ENCODE measurements at regions not wholly inside any gene's neighbourhood (a gene's known extent, or its start where the extent isn't known, plus 50 kb on each side); places are given as distances from the start of the nearest gene placed in this dataset.

DNA sequence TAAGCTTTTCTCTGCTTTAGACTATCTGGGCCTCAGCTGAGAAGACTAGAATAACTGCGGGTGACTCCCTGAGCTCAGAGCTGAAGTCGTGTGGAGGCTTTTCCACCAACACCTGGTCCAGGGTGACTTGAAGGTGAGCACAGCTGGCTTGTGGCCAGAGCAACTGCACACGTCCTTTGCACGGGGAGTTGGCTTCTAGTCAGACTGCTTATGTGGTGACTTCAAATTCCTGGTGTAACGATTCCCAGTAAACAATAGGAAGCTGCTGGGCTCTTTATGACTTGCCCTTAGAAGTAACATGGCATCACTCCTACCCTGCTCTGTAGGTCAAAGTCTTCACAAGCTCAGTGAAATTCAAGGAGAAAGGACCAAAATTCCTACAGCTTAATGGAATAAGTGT is 800.6 kb upstream of the CDH6 start:
- Mint-ChIP-seq H3K9me3 (peaks cover 19% of the 10 kb centered on the region), H3K4me1 (ENCODE audit: low read depth) (no peaks in the 10 kb centered on the region), H3K27me3 (no peaks in the 10 kb centered on the region), H3K36me3 (ENCODE audit: low read depth) (no peaks in the 10 kb centered on the region), H3K27ac (no peak overlapping the region), H3K4me3 (no peak overlapping the region)
- DNase-seq (no peak), ATAC-seq (ENCODE audit: poor library complexity) (no peak)
- TF ChIP-seq, protein P1, sequence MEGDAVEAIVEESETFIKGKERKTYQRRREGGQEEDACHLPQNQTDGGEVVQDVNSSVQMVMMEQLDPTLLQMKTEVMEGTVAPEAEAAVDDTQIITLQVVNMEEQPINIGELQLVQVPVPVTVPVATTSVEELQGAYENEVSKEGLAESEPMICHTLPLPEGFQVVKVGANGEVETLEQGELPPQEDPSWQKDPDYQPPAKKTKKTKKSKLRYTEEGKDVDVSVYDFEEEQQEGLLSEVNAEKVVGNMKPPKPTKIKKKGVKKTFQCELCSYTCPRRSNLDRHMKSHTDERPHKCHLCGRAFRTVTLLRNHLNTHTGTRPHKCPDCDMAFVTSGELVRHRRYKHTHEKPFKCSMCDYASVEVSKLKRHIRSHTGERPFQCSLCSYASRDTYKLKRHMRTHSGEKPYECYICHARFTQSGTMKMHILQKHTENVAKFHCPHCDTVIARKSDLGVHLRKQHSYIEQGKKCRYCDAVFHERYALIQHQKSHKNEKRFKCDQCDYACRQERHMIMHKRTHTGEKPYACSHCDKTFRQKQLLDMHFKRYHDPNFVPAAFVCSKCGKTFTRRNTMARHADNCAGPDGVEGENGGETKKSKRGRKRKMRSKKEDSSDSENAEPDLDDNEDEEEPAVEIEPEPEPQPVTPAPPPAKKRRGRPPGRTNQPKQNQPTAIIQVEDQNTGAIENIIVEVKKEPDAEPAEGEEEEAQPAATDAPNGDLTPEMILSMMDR (IDR thresholded peaks at IDR 0.05) = no peak
- POLR2A ChIA-PET = no interaction called here
- intact Hi-C loops (cut with DNase I, micrococcal nuclease) = no loop called here
- no peaks in the 10 kb centered on the region for H3K27me3 ChIP-seq (ENCODE audit: control insufficient read depth in 1 of 2, insufficient read depth in 2 of 2, low read length in 2 of 2)
- CTCF ChIA-PET = no interaction called here
- H3K4me1 ChIP-seq (ENCODE audit: insufficient read depth, low read length) = no peaks in the 10 kb centered on the region
- no peak overlapping the region for H3K4me3 ChIP-seq (ENCODE audit: low read length)
- H3K27ac ChIP-seq (ENCODE audit: low read depth in 1 of 2, low read length in 2 of 2) = no peak overlapping the region
- peaks cover 0 to 10% of the 10 kb centered on the region in 2 experiments for H3K9me3 ChIP-seq (ENCODE audit: control insufficient read depth in 1 of 2, insufficient read depth in 1 of 2, low read length in 2 of 2)
- H3K36me3 ChIP-seq (ENCODE audit: insufficient read depth, low read length) = no peaks in the 10 kb centered on the region

DNA sequence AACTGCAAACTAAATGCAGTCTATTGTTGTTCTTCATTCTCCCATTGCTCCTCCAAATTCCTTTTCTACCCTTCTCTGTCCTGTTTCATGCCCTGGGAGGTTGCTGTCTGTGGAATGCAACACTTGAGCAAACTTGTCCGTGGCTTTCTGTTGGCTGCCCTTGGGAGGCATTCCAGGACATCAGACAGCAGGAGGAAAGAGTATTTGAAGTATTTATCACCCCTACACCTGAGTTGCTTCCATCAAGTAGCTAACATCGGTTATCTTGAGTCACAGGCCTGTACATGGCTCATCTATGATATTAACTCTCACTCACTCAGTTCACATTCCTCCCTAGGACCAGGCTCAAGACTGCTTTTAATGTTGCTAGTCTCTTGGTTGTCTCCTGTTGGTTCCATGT is 803.4 kb upstream of the CDH6 start:
- DNase-seq = no peak
- Mint-ChIP-seq H3K27me3 (no peaks in the 10 kb centered on the region), H3K4me1 (ENCODE audit: low read depth) (no peaks in the 10 kb centered on the region), H3K36me3 (ENCODE audit: low read depth) (no peaks in the 10 kb centered on the region), H3K4me3 (no peak overlapping the region), H3K9me3 (peaks cover 19% of the 10 kb centered on the region), H3K27ac (no peak overlapping the region)
- Histone ChIP-seq H3K27me3 (ENCODE audit: control insufficient read depth in 1 of 2, insufficient read depth in 2 of 2, low read length in 2 of 2) (no peaks in the 10 kb centered on the region), H3K4me1 (ENCODE audit: insufficient read depth, low read length) (no peaks in the 10 kb centered on the region), H3K4me3 (ENCODE audit: low read length) (no peak overlapping the region), H3K9me3 (ENCODE audit: control insufficient read depth in 1 of 2, insufficient read depth in 1 of 2, low read length in 2 of 2) (peaks cover 0 to 10% of the 10 kb centered on the region in 2 experiments), H3K27ac (ENCODE audit: low read depth in 1 of 2, low read length in 2 of 2) (no peak overlapping the region), H3K36me3 (ENCODE audit: insufficient read depth, low read length) (no peaks in the 10 kb centered on the region)
- ChIA-PET POLR2A (no interaction called here), CTCF (no interaction called here)
- intact Hi-C loops (cut with DNase I, micrococcal nuclease) = no loop called here
- ATAC-seq (ENCODE audit: poor library complexity) = no peak
- TF ChIP-seq, protein P1 (IDR thresholded peaks at IDR 0.05) = no peak

DNA sequence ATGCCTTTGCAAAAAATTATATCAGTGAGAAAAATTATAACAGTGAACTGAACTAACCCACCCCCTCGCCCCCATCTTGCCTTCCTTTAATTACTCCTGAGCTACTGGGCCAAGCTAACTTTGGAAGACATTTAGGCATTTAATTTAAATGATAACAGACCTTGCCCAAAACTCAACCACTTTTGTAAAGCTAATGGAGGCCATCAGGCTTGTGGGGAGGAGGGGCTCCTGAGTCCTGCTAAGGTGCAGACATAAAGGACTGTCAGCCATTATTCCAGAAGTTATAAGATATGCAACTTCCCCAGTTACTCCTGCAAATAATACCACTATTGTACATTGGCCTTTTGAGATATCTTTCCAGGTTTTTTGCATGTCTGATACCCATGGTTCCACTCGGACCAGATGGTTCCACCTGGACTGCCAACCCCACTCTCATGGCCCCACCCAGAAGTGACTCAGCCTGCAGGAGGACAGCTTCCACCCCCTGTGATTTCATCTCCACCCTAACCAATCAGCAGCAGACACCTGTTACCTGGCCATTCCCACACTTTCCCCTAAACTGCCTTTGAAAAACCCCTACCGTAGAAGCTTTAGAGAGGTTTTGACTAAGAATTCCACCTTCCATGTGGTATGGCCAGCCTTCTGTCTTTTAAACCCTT is 805.4 kb upstream of the CDH6 start:
- Histone ChIP-seq H3K27me3 (ENCODE audit: control insufficient read depth in 1 of 2, insufficient read depth in 2 of 2, low read length in 2 of 2) (no peaks in the 10 kb centered on the region), H3K4me1 (ENCODE audit: insufficient read depth, low read length) (no peaks in the 10 kb centered on the region), H3K4me3 (ENCODE audit: low read length) (no peak overlapping the region), H3K9me3 (ENCODE audit: control insufficient read depth in 1 of 2, insufficient read depth in 1 of 2, low read length in 2 of 2) (peaks cover 3 to 13% of the 10 kb centered on the region in 2 experiments), H3K27ac (ENCODE audit: low read depth in 1 of 2, low read length in 2 of 2) (no peak overlapping the region), H3K36me3 (ENCODE audit: insufficient read depth, low read length) (no peaks in the 10 kb centered on the region)
- Mint-ChIP-seq H3K27me3 (no peaks in the 10 kb centered on the region), H3K9me3 (peaks cover 17% of the 10 kb centered on the region), H3K4me1 (ENCODE audit: low read depth) (no peaks in the 10 kb centered on the region), H3K27ac (no peak overlapping the region), H3K36me3 (ENCODE audit: low read depth) (no peaks in the 10 kb centered on the region), H3K4me3 (no peak overlapping the region)
- TF ChIP-seq, protein P1 (IDR thresholded peaks at IDR 0.05) = no peak
- ChIA-PET POLR2A (no interaction called here), CTCF (no interaction called here)
- intact Hi-C loops (cut with DNase I, micrococcal nuclease) = no loop called here
- ATAC-seq (ENCODE audit: poor library complexity) (no peak), DNase-seq (no peak)

Measured in CD4-positive, alpha-beta T cell (primary cell).